Caco-2 (cell line): ENCODE measurements at regions not wholly inside any gene's neighbourhood (a gene's known extent, or its start where the extent isn't known, plus 50 kb on each side); places are given as distances from the start of the nearest gene placed in this dataset.

Experiments
- BruUV-seq: library from RNA; stranded (reverse); fragments of 400-500 nt; replicated peaks from 2 replicates; lab custom pipeline; 2021; lab: Mats Ljungman, UMichigan
- CTCF ChIA-PET: fragments of 300-600 bp; sonication (Branson Sonifier 250); formaldehyde crosslinking; loops from one replicate; lab custom pipeline; 2022; ENCODE audit warnings: antibody characterized with exemption; lab: Charles Lee
- POLR2A ChIA-PET: fragments of 300-600 bp; sonication (Branson Sonifier 250); formaldehyde crosslinking; loops from one replicate; lab custom pipeline; 2022; ENCODE audit warnings: antibody characterized with exemption; lab: Charles Lee
- DNase-seq, 2 experiments: peaks; one replicate each; pipeline versions ENCODE4 v3.0.0 to v3.0.0-alpha.2; 2020 to 2022
- H3K27me3 ChIP-seq: replicated peaks from 2 replicates; pipeline ENCODE4 v1.6.0; 2011; ENCODE audit warnings: low read length; ENCODE audit not compliant: control insufficient read depth, insufficient read depth
- H3K36me3 ChIP-seq: 2 replicates; pipeline ENCODE4 v1.5.1; 2011; ENCODE audit warnings: low read length; ENCODE audit not compliant: control insufficient read depth, insufficient read depth
- H3K4me1 ChIP-seq: fragments of 250-450 bp; sonication (Bioruptor Pico); 2 replicates; pipeline ENCODE4 v1.5.1; 2020; ENCODE audit warnings: mild to moderate bottlenecking
- H3K4me3 ChIP-seq: 2 replicates; pipeline ENCODE4 v1.5.1; 2011; ENCODE audit warnings: low read depth, mild to moderate bottlenecking, control low read depth, low read length
- H3K9me3 ChIP-seq: fragments of 250-450 bp; sonication (Bioruptor Pico); 2 replicates; pipeline ENCODE4 v1.5.1; 2020; ENCODE audit warnings: mild to moderate bottlenecking, moderate library complexity
- H3K27ac Mint-ChIP-seq: one replicate; pipeline ENCODE4 v1.8.0; 2022; ENCODE audit warnings: mixed read lengths; ENCODE audit not compliant: unreplicated experiment
- H3K27me3 Mint-ChIP-seq: one replicate; pipeline ENCODE4 v1.8.0; 2022; ENCODE audit warnings: mixed read lengths; ENCODE audit not compliant: insufficient read depth, unreplicated experiment
- H3K36me3 Mint-ChIP-seq: one replicate; pipeline ENCODE4 v1.8.0; 2022; ENCODE audit warnings: mild to moderate bottlenecking, mixed read lengths; ENCODE audit not compliant: insufficient read depth, unreplicated experiment
- H3K4me1 Mint-ChIP-seq: one replicate; pipeline ENCODE4 v1.8.0; 2022; ENCODE audit warnings: low read depth, mixed read lengths; ENCODE audit not compliant: unreplicated experiment
- H3K4me3 Mint-ChIP-seq: one replicate; pipeline ENCODE4 v1.8.0; 2022; ENCODE audit warnings: mild to moderate bottlenecking, moderate library complexity, mixed read lengths; ENCODE audit not compliant: unreplicated experiment
- H3K9me3 Mint-ChIP-seq: one replicate; pipeline ENCODE4 v1.8.0; 2022; ENCODE audit warnings: mixed read lengths; ENCODE audit not compliant: unreplicated experiment
- CTCF ChIP-seq, 2 experiments: fragments of 200-600 bp in 1 of 2; IDR thresholded peaks; 1 replicate in 1 of 2; 2 replicates in 1 of 2; pipeline versions ENCODE4 v1.5.1 to v1.8.0; 2011 to 2022; ENCODE audit warnings: antibody characterized with exemption in 1 of 2, control low read depth in 1 of 2, inconsistent platforms in 1 of 2, low read depth in 1 of 2, low read length in 1 of 2, mild to moderate bottlenecking in 1 of 2, moderate library complexity in 1 of 2; ENCODE audit not compliant: insufficient read depth in 1 of 2, severe bottlenecking in 1 of 2, unreplicated experiment in 1 of 2
- intact Hi-C: fragments of 100-400 bp; cut with micrococcal nuclease; formaldehyde crosslinking; loops from one replicate; pipeline ENCODE4 v1.10.0; 2022; ENCODE audit not compliant: unreplicated experiment

GRCh38 chr7:94228678-94229077 lies 166.0 kb upstream of the COL1A2 start:
- Mint-ChIP-seq H3K27ac (no peak overlapping the region), H3K36me3 (no peaks in the 10 kb centered on the region), H3K27me3 (peaks cover 6% of the 10 kb centered on the region), H3K9me3 (no peaks in the 10 kb centered on the region), H3K4me1 (peaks cover 5% of the 10 kb centered on the region), H3K4me3 (no peak overlapping the region)
- H3K27me3 ChIP-seq = no peaks in the 10 kb centered on the region; the same call in 1 of the 2 replicates
- BruUV-seq = no TSS peak
- intact Hi-C loops = loop anchor here (10.0 kb wide), 1 partner anchor 144 kb away; no protein-coding TSS in a partner anchor
- CTCF ChIA-PET = no interaction called here
- H3K4me1 ChIP-seq = no peaks in the 10 kb centered on the region
- POLR2A ChIA-PET = no interaction called here
- DNase-seq = no peak
- no peak for TF ChIP-seq CTCF (IDR thresholded peaks at IDR 0.05; ENCODE audit: insufficient read depth in 1 of 2, low read depth in 1 of 2, low read length in 1 of 2, severe bottlenecking in 1 of 2, unreplicated experiment in 1 of 2)
- H3K4me3 ChIP-seq = no peak overlapping the region
- H3K36me3 ChIP-seq = no peaks in the 10 kb centered on the region
- no peaks in the 10 kb centered on the region for H3K9me3 ChIP-seq

- TF ChIP-seq CTCF (IDR thresholded peaks at IDR 0.05; ENCODE audit: insufficient read depth in 1 of 2, low read depth in 1 of 2, low read length in 1 of 2, severe bottlenecking in 1 of 2, unreplicated experiment in 1 of 2) = no peak
- ChIA-PET POLR2A (interaction anchor here (0.8 kb wide), 1 partner anchor 1236 kb away, joined by 4 read pairs; no protein-coding TSS in a partner anchor), CTCF (no interaction called here)
- BruUV-seq = no TSS peak
- intact Hi-C loops = no loop called here
- Histone ChIP-seq H3K36me3 (no peaks in the 10 kb centered on the region), H3K4me3 (no peak overlapping the region), H3K9me3 (no peaks in the 10 kb centered on the region), H3K4me1 (no peaks in the 10 kb centered on the region), H3K27me3 (no peaks in the 10 kb centered on the region; the same call in 1 of the 2 replicates)
- no peaks in the 10 kb centered on the region for H3K9me3 Mint-ChIP-seq
- H3K27ac Mint-ChIP-seq = no peak overlapping the region
- no peaks in the 10 kb centered on the region for H3K36me3 Mint-ChIP-seq
- peaks cover 9% of the 10 kb centered on the region for H3K27me3 Mint-ChIP-seq
- no peaks in the 10 kb centered on the region for H3K4me1 Mint-ChIP-seq
- H3K4me3 Mint-ChIP-seq = no peak overlapping the region
- DNase-seq = no peak
These were observed 163.4 kb upstream of the COL1A2 start for GRCh38 chr7:94231305-94231704.

- no peaks in the 10 kb centered on the region for H3K4me1 Mint-ChIP-seq
- no peaks in the 10 kb centered on the region for H3K36me3 Mint-ChIP-seq
- no peak for DNase-seq
- H3K9me3 ChIP-seq = no peaks in the 10 kb centered on the region
- no peak overlapping the region for H3K27ac Mint-ChIP-seq
- no peaks in the 10 kb centered on the region for H3K9me3 Mint-ChIP-seq
- ChIA-PET CTCF (no interaction called here), POLR2A (no interaction called here)
- no peak overlapping the region for H3K4me3 Mint-ChIP-seq
- no TSS peak for BruUV-seq
- H3K4me1 ChIP-seq = no peaks in the 10 kb centered on the region
- TF ChIP-seq CTCF (IDR thresholded peaks at IDR 0.05; ENCODE audit: insufficient read depth in 1 of 2, low read depth in 1 of 2, low read length in 1 of 2, severe bottlenecking in 1 of 2, unreplicated experiment in 1 of 2) = no peak
- H3K4me3 ChIP-seq = no peak overlapping the region
- intact Hi-C loops = no loop called here
- H3K36me3 ChIP-seq = no peaks in the 10 kb centered on the region
- H3K27me3 ChIP-seq = no peaks in the 10 kb centered on the region
- H3K27me3 Mint-ChIP-seq = peaks cover 11% of the 10 kb centered on the region
These were observed 157.7 kb upstream of the COL1A2 start for GRCh38 chr7:94236960-94237359.
